Left lung (tissue), 4 donors: ENCODE measurements at regions not wholly inside any gene's neighbourhood (a gene's known extent, or its start where the extent isn't known, plus 50 kb on each side); places are given as distances from the start of the nearest gene placed in this dataset.

Experiments
- ATAC-seq: fragments of 200-7000 bp; cut with Tn5 transposase; one replicate; pipeline ENCODE4 v1.9.1; 2020; ENCODE audit warnings: moderate library complexity
- DNase-seq, 4 donors: peaks; one replicate each; pipeline ENCODE4 v3.0.0-alpha.2; 2013 to 2020
- H3K27ac ChIP-seq, 2 donors: fragments of 200-600 bp; sonication (generic) in 1 of 2; one replicate each; pipeline versions ENCODE4 v1.5.0 to v1.8.0; 2020 to 2021
- H3K27me3 ChIP-seq, 2 donors: fragments of 200-600 bp; sonication (generic) in 1 of 2; one replicate each; pipeline versions ENCODE4 v1.5.0 to v1.8.0; 2020 to 2021
- H3K36me3 ChIP-seq, 2 donors: fragments of 200-600 bp; sonication (generic) in 1 of 2; one replicate each; pipeline versions ENCODE4 v1.5.0 to v1.8.0; 2020 to 2021
- H3K4me1 ChIP-seq, 2 donors: fragments of 200-600 bp; one replicate each; pipeline ENCODE4 v1.8.0; 2021
- H3K4me3 ChIP-seq, 2 donors: fragments of 200-600 bp; sonication (generic) in 1 of 2; one replicate each; pipeline versions ENCODE4 v1.5.0 to v1.8.0; 2020 to 2021; ENCODE audit warnings: mild to moderate bottlenecking in 1 of 2
- H3K9me3 ChIP-seq, 2 donors: fragments of 200-600 bp; sonication (generic) in 1 of 2; one replicate each; pipeline versions ENCODE4 v1.5.0 to v1.8.0; 2020 to 2021
- CTCF ChIP-seq, 2 donors: fragments of 200-600 bp; sonication (generic) in 1 of 2; IDR thresholded peaks; one replicate each; pipeline versions ENCODE4 v1.5.0 to v1.8.0; 2021; ENCODE audit warnings: antibody characterized with exemption in 2 of 2
- intact Hi-C, 2 donors: fragments of 100-400 bp; cut with DNase I; formaldehyde crosslinking; loops; one replicate each; pipeline versions ENCODE4 v1.11.2 to v1.14.2; 2022
- donor health status: DM: no; HTN: yes; CAD: no.
- donor health status: DM: no; HTN: no; CAD: no.

- intact Hi-C loops, result no loop called here
- DNase-seq (no peak), ATAC-seq (no peak)
- Histone ChIP-seq H3K27ac (no peak overlapping the region), H3K27me3 (no peaks in the 10 kb centered on the region), H3K36me3 (no peaks in the 10 kb centered on the region), H3K4me3 (no peak overlapping the region), H3K9me3 (peaks cover 0 to 4% of the 10 kb centered on the region in 2 donors), H3K4me1 (no peaks in the 10 kb centered on the region)
- TF ChIP-seq CTCF (IDR thresholded peaks at IDR 0.05), result no peak
Measured at GRCh38 chr12:42846782-42847181, 257.2 kb upstream of the PRICKLE1 start.

GRCh38 chr12:42834062-42834461, 244.5 kb upstream of the PRICKLE1 start:
- intact Hi-C loops, result no loop called here

DNA sequence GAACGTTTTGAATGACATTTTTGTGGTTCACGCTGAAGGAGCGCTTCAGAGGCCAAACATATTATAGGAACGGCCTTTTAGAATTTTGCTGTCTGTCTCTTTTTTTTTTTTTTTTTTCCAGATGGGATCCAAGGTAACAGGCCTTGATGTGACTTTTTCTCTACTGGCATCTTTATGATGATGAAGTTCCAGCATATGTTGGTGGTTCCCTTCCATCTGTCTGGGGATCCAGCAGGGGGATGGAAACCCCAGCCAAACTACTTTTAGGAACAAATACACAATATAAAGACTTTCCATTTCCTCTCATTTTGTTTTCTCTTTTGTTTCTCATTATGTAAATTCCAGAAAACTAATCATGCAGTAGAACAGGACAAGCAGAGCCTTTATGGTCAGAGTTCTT, 239.3 kb upstream of the PRICKLE1 start:
- Histone ChIP-seq H3K27me3 (no peaks in the 10 kb centered on the region), H3K9me3 (peaks cover 0 to 17% of the 10 kb centered on the region in 2 donors), H3K36me3 (no peaks in the 10 kb centered on the region), H3K4me1 (no peaks in the 10 kb centered on the region), H3K27ac (no peak overlapping the region), H3K4me3 (no peak overlapping the region)
- DNase-seq (no peak), ATAC-seq (no peak)
- intact Hi-C loops, result no loop called here
- TF ChIP-seq CTCF (IDR thresholded peaks at IDR 0.05), result no peak

More at GRCh38 chr12:42834062-42834461, 244.5 kb upstream of the PRICKLE1 start:
- ATAC-seq, result no peak
- no peak for TF ChIP-seq CTCF (IDR thresholded peaks at IDR 0.05)
- Histone ChIP-seq H3K27ac (no peak overlapping the region), H3K27me3 (no peaks in the 10 kb centered on the region), H3K9me3 (peaks cover 0 to 15% of the 10 kb centered on the region in 2 donors), H3K4me3 (no peak overlapping the region), H3K4me1 (no peaks in the 10 kb centered on the region), H3K36me3 (no peaks in the 10 kb centered on the region)
- DNase-seq, result no peak

DNA sequence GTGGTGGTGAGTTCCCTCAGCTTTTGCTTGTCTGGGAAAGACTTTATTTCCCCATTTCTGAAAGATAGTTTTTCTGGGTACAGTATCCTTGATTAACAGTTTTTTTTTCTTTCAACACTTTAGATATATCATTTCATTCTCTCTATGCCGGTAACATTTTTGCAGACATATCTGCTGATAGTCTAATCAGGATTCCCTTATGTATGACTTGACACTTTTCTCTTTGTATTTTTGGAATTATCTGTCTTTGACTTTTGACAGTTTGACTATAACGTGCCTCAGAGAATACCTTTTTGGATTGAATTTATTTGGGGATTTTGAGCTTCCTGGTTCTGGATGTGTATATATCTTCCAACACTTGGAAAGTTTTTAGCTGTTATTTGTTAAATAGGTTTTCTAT, 234.8 kb upstream of the PRICKLE1 start:
- intact Hi-C loops, result no loop called here
- H3K4me1 ChIP-seq, result no peaks in the 10 kb centered on the region
- H3K27me3 ChIP-seq, result no peaks in the 10 kb centered on the region
- H3K27ac ChIP-seq, result no peak overlapping the region
- ATAC-seq (no peak), DNase-seq (no peak)
- no peak for TF ChIP-seq CTCF (IDR thresholded peaks at IDR 0.05)
- no peak overlapping the region for H3K4me3 ChIP-seq
- H3K9me3 ChIP-seq, result peaks cover 0 to 14% of the 10 kb centered on the region in 2 donors
- H3K36me3 ChIP-seq, result no peaks in the 10 kb centered on the region

- H3K27ac ChIP-seq, result no peak overlapping the region
- H3K27me3 ChIP-seq, result no peaks in the 10 kb centered on the region
- no peak overlapping the region for H3K4me3 ChIP-seq
- no peaks in the 10 kb centered on the region for H3K4me1 ChIP-seq
- TF ChIP-seq CTCF (IDR thresholded peaks at IDR 0.05), result no peak
- ATAC-seq, result no peak
- no peak for DNase-seq
- intact Hi-C loops, result no loop called here
- H3K9me3 ChIP-seq, result peaks cover 0 to 14% of the 10 kb centered on the region in 2 donors
- no peaks in the 10 kb centered on the region for H3K36me3 ChIP-seq
Measured at GRCh38 chr12:42823679-42824078, 234.1 kb upstream of the PRICKLE1 start.
